ENCODE measurements at regions not wholly inside any gene's neighbourhood (a gene's known extent, or its start where the extent isn't known, plus 50 kb on each side); places are given as distances from the start of the nearest gene placed in this dataset.

DNA sequence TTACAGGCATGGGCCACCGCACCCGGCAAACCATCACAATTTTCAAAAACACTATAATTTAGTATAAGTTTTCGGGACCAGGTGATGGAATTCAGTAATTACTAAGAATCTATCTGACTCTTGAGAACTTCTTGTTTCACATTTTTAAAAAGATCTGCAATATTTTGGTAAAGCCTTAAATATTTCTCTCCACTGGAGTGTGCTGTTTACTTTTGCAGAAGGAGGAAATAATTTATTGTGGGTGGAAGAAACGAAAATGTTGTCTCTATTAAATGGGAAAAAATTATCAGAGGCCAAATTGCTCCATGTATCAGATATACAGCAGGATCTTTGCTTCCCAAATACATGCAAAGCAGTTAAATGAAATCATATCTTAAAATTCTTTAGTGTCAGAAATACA lies 566.8 kb upstream of the CYLC2 start:
- TF ChIP-seq, protein P1, sequence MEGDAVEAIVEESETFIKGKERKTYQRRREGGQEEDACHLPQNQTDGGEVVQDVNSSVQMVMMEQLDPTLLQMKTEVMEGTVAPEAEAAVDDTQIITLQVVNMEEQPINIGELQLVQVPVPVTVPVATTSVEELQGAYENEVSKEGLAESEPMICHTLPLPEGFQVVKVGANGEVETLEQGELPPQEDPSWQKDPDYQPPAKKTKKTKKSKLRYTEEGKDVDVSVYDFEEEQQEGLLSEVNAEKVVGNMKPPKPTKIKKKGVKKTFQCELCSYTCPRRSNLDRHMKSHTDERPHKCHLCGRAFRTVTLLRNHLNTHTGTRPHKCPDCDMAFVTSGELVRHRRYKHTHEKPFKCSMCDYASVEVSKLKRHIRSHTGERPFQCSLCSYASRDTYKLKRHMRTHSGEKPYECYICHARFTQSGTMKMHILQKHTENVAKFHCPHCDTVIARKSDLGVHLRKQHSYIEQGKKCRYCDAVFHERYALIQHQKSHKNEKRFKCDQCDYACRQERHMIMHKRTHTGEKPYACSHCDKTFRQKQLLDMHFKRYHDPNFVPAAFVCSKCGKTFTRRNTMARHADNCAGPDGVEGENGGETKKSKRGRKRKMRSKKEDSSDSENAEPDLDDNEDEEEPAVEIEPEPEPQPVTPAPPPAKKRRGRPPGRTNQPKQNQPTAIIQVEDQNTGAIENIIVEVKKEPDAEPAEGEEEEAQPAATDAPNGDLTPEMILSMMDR (IDR thresholded peaks at IDR 0.05) = no peak
- no peak for TF ChIP-seq POLR2A (IDR thresholded peaks at IDR 0.05)

Data from uterus (tissue), 2 donors.